H1 (cell line): ENCODE measurements at regions not wholly inside any gene's neighbourhood (a gene's known extent, or its start where the extent isn't known, plus 50 kb on each side); places are given as distances from the start of the nearest gene placed in this dataset.

Experiments used
- HDAC6 ChIP-seq: IDR thresholded peaks from one replicate; pipeline ENCODE4 v1.7.1; 2012; ENCODE audit warnings: low read depth, mild to moderate bottlenecking, inconsistent platforms, low read length, moderate library complexity
- KDM5A ChIP-seq: fragments of 200-600 bp; IDR thresholded peaks from 2 replicates; pipeline ENCODE4 v1.7.1; 2012; ENCODE audit warnings: mild to moderate bottlenecking, low read length, inconsistent platforms, mixed read lengths
- NANOG ChIP-seq: IDR thresholded peaks from 2 replicates; pipeline ENCODE4 v1.6.1; 2011; ENCODE audit warnings: low read length, low read depth, mild to moderate bottlenecking, inconsistent platforms; ENCODE audit not compliant: insufficient read depth, poor library complexity, severe bottlenecking
- TBP ChIP-seq: IDR thresholded peaks from 2 replicates; pipeline ENCODE4 v1.6.1; 2011; ENCODE audit warnings: low read depth, low read length, improper control_type of control experiment

GRCh38 chr4:123546573-123547060 lies 150.0 kb downstream of the SPRY1 start (continued):
- TF ChIP-seq HDAC6 (no peak), TBP (no peak), KDM5A (no peak), NANOG (no peak)
